ENCODE measurements at regions not wholly inside any gene's neighbourhood (a gene's known extent, or its start where the extent isn't known, plus 50 kb on each side); places are given as distances from the start of the nearest gene placed in this dataset.
"Not testable (repeated sequence)": the region's sequence is repeated elsewhere in the genome, so short reads cannot be mapped to it uniquely, and the experiment has no call there.

DNA sequence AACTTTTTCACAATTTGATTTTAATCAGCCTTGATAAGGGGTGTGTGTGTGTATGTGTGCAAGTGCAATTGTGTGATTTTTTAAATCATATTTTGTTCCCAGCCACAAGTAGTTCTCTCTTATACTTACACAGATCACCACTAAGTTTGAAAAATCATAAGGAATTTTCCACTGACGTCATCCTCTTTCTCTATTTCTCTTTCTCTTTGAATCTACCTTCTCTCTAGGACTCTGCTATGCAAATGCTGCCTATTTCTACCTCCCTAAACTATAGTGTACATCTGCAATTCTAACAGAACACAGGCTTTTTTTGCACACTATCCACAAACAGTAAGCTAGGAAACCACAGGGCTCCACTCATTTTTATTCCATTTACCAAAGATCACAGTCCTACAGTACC lies 254.6 kb upstream of the CYLC2 start:
- DNase-seq (ENCODE audit: low read depth, low spot score): no peak

GRCh38 chr9:102728946-102729345 lies 266.2 kb upstream of the CYLC2 start:
- no peak for DNase-seq (ENCODE audit: low read depth, low spot score)

DNA sequence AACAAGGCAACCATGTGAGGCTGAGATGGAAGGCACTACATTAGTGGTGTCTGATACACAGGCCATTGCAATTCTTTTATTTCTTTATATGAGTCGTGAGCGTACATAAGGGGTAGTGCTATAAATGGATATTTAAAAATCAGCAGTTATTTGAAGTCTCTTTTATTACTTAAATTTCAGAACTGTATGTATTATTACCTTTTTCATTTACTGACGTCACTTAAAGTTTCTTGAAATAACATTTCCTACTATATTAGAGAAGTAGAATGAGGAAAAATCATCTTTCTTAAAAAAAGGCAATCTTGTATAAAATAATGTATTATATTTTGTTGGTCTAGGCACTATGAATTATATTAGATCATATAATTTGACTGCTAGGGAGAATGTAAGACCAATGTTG lies 280.9 kb upstream of the CYLC2 start:
- no peak for DNase-seq (ENCODE audit: low read depth, low spot score)

GRCh38 chr9:102712910-102713309 lies 282.2 kb upstream of the CYLC2 start:
- not testable (repeated sequence) for DNase-seq (ENCODE audit: low read depth, low spot score)

- no peak for DNase-seq (ENCODE audit: low read depth, low spot score)
These were observed 294.2 kb upstream of the CYLC2 start for GRCh38 chr9:102700936-102701335.

- DNase-seq (ENCODE audit: low read depth, low spot score): no peak
These were observed 325.9 kb upstream of the CYLC2 start for GRCh38 chr9:102669220-102669619.

DNA sequence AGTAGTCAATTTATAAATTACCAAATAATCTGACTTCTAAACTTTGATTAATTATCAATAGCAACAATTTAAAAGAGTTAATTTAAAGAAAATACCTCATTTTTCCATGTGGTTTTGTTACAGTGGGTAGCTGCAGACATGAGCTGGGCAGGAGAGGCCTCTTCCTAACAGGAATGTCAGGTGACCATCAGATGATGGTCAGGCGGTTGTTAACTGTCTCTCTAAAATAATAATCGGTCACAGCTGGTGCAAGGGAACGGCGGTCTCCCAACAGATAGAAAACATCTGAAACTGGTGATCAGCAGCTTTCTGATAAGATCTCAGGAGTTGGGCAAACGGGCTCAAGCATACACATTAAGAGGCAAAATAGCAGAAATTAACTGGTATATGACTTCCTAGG lies 342.7 kb upstream of the CYLC2 start:
- DNase-seq (ENCODE audit: low read depth, low spot score): no peak

GRCh38 chr9:102650896-102651295 lies 344.2 kb upstream of the CYLC2 start:
- no peak for DNase-seq (ENCODE audit: low read depth, low spot score)

- no peak for DNase-seq (ENCODE audit: low read depth, low spot score)
These were observed 352.5 kb upstream of the CYLC2 start for GRCh38 chr9:102642651-102643050.

DNA sequence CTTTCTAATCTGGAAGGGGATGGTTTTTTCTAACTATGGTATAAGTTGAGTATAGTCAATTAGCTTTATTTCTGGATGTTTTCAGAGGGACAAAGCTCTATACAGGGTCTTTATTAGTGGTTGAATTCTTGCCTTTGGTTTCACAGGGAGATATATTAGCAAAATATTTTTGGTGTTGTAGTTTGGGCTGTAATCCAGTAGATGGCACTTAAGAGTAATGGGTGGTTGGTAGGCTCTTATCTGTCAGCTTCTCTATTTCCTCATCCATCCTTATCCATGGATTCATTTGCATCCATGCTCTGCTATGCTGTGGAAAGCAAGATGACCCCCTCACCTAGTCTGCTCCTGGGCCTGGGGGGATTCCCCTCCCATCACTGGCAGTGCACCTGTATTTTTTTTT lies 363.6 kb upstream of the CYLC2 start:
- no peak for DNase-seq (ENCODE audit: low read depth, low spot score)

DNA sequence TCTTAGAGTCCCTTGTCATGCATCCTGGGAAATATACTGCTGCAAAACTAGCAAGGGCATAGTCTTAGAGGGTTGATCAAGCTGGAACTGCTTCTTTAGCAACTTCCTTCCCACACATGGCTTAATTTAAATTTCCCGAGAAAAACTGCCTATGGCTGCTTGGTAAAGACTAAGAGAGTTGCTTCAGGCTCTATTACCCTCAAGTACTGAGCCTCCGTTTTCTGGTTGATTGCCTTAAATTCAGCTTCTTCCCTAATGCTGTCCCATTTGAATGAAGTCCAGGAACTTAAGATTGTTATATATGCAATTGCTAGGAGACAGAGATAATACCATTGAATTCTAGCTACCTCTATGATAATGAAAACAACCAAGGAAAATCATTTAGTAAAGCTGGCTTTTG lies 385.7 kb upstream of the CYLC2 start:
- DNase-seq (ENCODE audit: low read depth, low spot score): no peak

GRCh38 chr9:102603198-102604195 lies 391.6 kb upstream of the CYLC2 start:
- not testable (repeated sequence) for DNase-seq (ENCODE audit: low read depth, low spot score)

DNA sequence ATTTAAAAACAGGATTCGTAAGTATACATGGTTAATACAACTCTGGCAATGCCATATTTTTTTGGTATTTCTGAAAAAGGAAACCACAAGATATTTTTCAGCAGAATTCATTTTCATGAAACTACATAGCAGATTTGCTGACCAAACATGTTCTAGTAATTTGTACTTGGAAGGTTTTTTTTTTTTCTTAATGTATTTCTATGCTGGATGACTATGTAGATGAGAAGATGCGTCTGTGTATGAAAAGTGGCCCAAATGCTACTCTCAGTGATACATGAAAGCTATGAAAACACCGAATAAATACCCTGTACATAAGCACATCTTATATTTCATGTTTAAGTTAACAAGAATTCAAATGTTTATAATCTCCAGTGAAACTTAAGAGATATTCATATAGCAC lies 400.9 kb upstream of the CYLC2 start:
- no peak for DNase-seq (ENCODE audit: low read depth, low spot score)

- no peak for DNase-seq (ENCODE audit: low read depth, low spot score)
These were observed 407.9 kb upstream of the CYLC2 start for GRCh38 chr9:102587281-102587680.

DNA sequence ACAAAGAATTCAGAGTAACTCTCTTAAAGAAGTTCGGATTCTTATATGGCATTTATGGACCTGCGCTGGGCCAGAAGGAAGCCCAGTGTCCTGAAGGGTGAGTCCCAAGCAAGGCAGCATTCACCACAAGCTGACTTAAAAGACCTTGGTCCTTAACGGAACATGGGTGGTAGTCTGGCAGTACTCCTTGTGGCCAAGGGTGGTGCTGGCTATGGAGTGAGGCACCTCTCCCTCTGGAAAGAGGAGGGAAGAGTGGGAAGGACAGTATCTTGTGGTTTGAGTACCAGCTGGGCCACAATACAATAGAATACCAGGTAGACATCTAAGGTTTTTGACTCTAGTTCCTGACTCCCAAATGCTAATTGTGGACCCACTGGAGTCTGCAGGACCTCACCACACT lies 425.7 kb upstream of the CYLC2 start:
- DNase-seq (ENCODE audit: low read depth, low spot score): no peak

- DNase-seq (ENCODE audit: low read depth, low spot score): no peak
These were observed 443.8 kb upstream of the CYLC2 start for GRCh38 chr9:102551346-102551745.

DNA sequence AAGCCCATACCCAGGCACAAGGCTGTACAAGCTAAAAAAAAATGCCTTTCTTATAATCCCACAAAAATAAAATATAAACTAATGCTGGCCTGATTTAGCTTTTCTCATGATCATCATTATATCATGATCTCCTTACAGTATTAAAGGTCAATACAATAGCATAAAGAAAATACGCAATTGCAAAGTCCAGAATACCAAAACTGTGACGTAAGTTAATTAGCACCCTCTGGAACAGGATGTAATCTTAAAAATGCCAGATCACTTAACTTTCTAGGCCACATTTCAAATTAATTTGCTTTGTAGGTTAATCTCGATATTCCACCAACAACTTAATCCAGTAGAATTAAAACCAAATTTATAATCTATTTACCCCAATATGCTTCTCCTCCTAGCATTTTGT lies 444.2 kb upstream of the CYLC2 start:
- DNase-seq (ENCODE audit: low read depth, low spot score): no peak

DNA sequence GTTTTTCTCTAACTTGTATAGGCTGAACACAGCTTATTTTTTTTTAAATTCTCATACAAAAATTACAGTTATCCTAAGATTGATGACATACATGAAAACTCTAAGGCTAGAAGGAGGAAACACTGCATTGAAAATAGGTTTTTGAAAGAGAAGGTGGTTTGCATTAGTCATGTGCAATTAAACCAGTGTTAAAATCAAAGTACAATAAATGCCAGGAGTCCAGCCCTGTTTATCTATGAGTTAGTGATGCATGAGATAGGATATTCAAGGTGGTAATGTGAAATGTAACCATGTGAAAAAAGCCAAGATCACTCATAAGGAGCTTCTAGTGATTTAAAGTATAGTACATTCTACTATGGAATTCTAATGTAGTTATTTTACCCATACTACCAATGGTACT lies 444.9 kb upstream of the CYLC2 start:
- DNase-seq (ENCODE audit: low read depth, low spot score): no peak

- no peak for DNase-seq (ENCODE audit: low read depth, low spot score)
These were observed 461.1 kb upstream of the CYLC2 start for GRCh38 chr9:102534031-102534430.

GRCh38 chr9:102521097-102521755 lies 473.9 kb upstream of the CYLC2 start:
- no peak for DNase-seq (ENCODE audit: low read depth, low spot score)

DNA sequence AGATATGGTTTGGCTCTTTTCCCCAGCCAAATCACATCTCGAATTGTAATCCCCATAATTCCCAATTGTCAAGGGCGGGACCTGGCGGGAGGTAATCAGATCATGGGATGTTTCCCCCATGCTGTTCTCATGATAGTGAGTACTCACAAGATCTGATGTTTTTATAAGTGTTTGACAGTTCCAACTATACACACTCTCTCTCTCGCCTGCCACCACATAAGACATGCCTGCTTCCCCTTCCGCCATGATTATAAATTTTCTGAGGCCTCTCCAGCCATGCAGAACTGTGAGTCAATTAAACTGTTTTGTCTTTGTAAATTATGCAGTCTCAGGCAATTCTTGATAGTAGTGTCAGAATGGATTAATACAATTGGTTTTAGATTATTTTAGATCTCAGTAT lies 475.7 kb upstream of the CYLC2 start:
- DNase-seq (ENCODE audit: low read depth, low spot score): no peak

GRCh38 chr9:102518324-102518723 lies 476.8 kb upstream of the CYLC2 start:
- DNase-seq (ENCODE audit: low read depth, low spot score): no peak

DNA sequence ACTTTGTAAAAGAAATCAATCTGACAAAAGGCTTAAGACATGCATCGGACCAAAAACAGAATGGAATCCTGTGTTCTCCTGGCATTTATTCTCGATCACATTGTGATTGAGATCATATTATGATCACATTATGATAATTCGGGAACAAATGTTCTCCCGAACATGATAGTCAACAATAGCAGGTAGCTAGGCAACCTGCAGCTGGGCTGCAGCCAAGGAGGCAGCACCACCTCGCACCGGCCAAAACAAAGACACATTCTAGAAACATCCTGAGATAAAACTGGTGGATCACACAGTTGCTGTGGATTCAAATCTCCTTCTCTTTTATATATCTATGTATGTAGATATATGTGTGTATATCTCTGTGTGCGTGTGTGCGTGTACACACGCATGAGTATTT lies 480.6 kb upstream of the CYLC2 start:
- DNase-seq (ENCODE audit: low read depth, low spot score): no peak

Data from smooth muscle cell of the brain vasculature (primary cell).